ENCODE measurements at regions not wholly inside any gene's neighbourhood (a gene's known extent, or its start where the extent isn't known, plus 50 kb on each side); places are given as distances from the start of the nearest gene placed in this dataset.

DNA sequence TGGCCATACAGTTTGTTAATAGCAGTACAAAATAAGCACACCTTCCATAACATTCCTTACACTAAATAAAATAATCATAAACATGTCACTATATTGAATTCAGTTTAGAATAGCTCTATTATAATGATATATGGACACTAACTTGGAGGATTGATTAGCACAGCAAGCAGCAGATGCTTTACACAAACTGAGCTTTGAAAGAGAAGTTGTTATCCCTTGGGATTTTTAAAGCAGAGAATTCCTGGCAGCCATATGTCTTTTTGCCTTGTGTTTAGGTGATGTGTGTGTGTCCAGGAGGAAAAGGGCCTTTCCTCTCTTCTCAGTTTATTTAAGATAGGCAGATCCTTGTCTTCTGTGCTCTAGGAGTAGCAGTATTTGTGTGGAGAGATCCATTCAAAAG is 232.2 kb upstream of the GRIN3A start:
- no peak overlapping the region for H3K4me2 ChIP-seq (ENCODE audit: extremely low read depth, insufficient read depth, low read length)
- no peaks in the 10 kb centered on the region for H3K36me3 ChIP-seq (ENCODE audit: control insufficient read depth, insufficient read depth, low read length)
- H3K27me3 ChIP-seq (ENCODE audit: control insufficient read depth, insufficient read depth, low read length): no peaks in the 10 kb centered on the region
- H3K9ac ChIP-seq (ENCODE audit: insufficient read depth, low read length): no peak overlapping the region
- no peak for DNase-seq (ENCODE audit: low read depth in 2 of 2)
- TF ChIP-seq EZH2 (IDR thresholded peaks at IDR 0.05; ENCODE audit: low read length, missing control alignments): no peak
- TF ChIP-seq, protein P1, sequence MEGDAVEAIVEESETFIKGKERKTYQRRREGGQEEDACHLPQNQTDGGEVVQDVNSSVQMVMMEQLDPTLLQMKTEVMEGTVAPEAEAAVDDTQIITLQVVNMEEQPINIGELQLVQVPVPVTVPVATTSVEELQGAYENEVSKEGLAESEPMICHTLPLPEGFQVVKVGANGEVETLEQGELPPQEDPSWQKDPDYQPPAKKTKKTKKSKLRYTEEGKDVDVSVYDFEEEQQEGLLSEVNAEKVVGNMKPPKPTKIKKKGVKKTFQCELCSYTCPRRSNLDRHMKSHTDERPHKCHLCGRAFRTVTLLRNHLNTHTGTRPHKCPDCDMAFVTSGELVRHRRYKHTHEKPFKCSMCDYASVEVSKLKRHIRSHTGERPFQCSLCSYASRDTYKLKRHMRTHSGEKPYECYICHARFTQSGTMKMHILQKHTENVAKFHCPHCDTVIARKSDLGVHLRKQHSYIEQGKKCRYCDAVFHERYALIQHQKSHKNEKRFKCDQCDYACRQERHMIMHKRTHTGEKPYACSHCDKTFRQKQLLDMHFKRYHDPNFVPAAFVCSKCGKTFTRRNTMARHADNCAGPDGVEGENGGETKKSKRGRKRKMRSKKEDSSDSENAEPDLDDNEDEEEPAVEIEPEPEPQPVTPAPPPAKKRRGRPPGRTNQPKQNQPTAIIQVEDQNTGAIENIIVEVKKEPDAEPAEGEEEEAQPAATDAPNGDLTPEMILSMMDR (conservative IDR thresholded peaks at IDR 0.05 in 1 of 2, IDR thresholded peaks at IDR 0.05 in 1 of 2; ENCODE audit: low read depth in 1 of 2, low read length in 2 of 2): no peak
- no peaks in the 10 kb centered on the region for H4K20me1 ChIP-seq (ENCODE audit: control insufficient read depth, extremely low read depth, insufficient read depth, low read length)
- H3K27ac ChIP-seq (ENCODE audit: insufficient read depth, low read length): no peak overlapping the region
- H3K4me3 ChIP-seq (replicated peaks in 1 of 4; ENCODE audit: control extremely low read depth in 1 of 4, insufficient read depth in 1 of 4, low read depth in 3 of 4, low read length in 4 of 4): no peak overlapping the region
- no peaks in the 10 kb centered on the region for H3K9me3 ChIP-seq (ENCODE audit: control insufficient read depth, insufficient read depth, low read depth, low read length)
- H3K4me1 ChIP-seq (ENCODE audit: control insufficient read depth, extremely low read depth, insufficient read depth, low read length): no peaks in the 10 kb centered on the region
- H2AFZ ChIP-seq (ENCODE audit: low read length): no peak overlapping the region
- no peaks in the 10 kb centered on the region for H3K79me2 ChIP-seq (ENCODE audit: control insufficient read depth, insufficient read depth, low read length)

DNA sequence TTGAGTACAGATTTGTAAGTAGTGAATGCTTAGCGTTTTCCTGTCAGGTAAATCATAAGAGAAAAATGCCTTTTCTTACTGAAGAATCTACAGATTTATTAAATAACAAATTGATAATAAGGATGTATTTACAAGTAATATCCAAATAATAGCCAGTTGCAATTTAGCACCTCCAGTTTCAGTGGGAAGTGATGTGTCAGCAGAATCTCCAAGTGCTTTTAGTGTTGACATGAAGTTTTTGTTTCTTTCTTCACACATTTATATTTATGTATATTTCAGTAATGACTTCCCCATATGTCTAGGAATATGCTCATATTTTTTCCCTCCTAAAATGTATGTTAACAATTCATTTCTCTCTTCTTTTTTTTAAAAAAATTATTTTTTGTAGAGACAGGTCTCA is 229.9 kb upstream of the GRIN3A start:
- Histone ChIP-seq H3K27me3 (ENCODE audit: control insufficient read depth, insufficient read depth, low read length) (no peaks in the 10 kb centered on the region), H3K4me1 (ENCODE audit: control insufficient read depth, extremely low read depth, insufficient read depth, low read length) (no peaks in the 10 kb centered on the region), H4K20me1 (ENCODE audit: control insufficient read depth, extremely low read depth, insufficient read depth, low read length) (no peaks in the 10 kb centered on the region), H2AFZ (ENCODE audit: low read length) (no peak overlapping the region), H3K4me2 (ENCODE audit: extremely low read depth, insufficient read depth, low read length) (no peak overlapping the region), H3K4me3 (replicated peaks in 1 of 4; ENCODE audit: control extremely low read depth in 1 of 4, insufficient read depth in 1 of 4, low read depth in 3 of 4, low read length in 4 of 4) (no peak overlapping the region), H3K9ac (ENCODE audit: insufficient read depth, low read length) (no peak overlapping the region), H3K36me3 (ENCODE audit: control insufficient read depth, insufficient read depth, low read length) (no peaks in the 10 kb centered on the region), H3K79me2 (ENCODE audit: control insufficient read depth, insufficient read depth, low read length) (no peaks in the 10 kb centered on the region), H3K27ac (ENCODE audit: insufficient read depth, low read length) (no peak overlapping the region), H3K9me3 (ENCODE audit: control insufficient read depth, insufficient read depth, low read depth, low read length) (no peaks in the 10 kb centered on the region)
- DNase-seq (ENCODE audit: low read depth in 2 of 2): no peak
- TF ChIP-seq, protein P1 (conservative IDR thresholded peaks at IDR 0.05 in 1 of 2, IDR thresholded peaks at IDR 0.05 in 1 of 2; ENCODE audit: low read depth in 1 of 2, low read length in 2 of 2): no peak
- TF ChIP-seq EZH2 (IDR thresholded peaks at IDR 0.05; ENCODE audit: low read length, missing control alignments): no peak

DNA sequence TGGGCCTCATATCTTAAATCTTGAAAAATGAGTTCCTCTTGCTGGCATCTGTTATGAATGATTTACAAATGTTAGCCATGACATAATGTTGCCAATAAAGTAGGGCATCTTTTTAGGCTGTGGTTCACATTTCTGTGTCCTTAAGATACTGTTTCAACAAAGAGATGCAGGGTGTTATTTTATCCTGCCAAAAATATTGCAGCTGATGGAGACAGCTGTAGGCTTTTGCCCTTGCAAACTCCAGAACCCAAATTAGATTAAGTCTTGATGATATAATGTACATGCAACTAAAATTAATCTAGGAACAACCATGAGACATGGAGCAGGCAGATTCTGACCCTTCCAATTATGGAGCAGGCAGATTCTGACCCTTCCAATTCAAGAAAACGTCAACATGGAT is 228.2 kb upstream of the GRIN3A start:
- Histone ChIP-seq H3K79me2 (ENCODE audit: control insufficient read depth, insufficient read depth, low read length) (no peaks in the 10 kb centered on the region), H3K4me1 (ENCODE audit: control insufficient read depth, extremely low read depth, insufficient read depth, low read length) (no peaks in the 10 kb centered on the region), H3K9ac (ENCODE audit: insufficient read depth, low read length) (no peak overlapping the region), H3K9me3 (ENCODE audit: control insufficient read depth, insufficient read depth, low read depth, low read length) (no peaks in the 10 kb centered on the region), H3K4me2 (ENCODE audit: extremely low read depth, insufficient read depth, low read length) (no peak overlapping the region), H3K36me3 (ENCODE audit: control insufficient read depth, insufficient read depth, low read length) (no peaks in the 10 kb centered on the region), H3K27me3 (ENCODE audit: control insufficient read depth, insufficient read depth, low read length) (no peaks in the 10 kb centered on the region), H3K4me3 (replicated peaks in 1 of 4; ENCODE audit: control extremely low read depth in 1 of 4, insufficient read depth in 1 of 4, low read depth in 3 of 4, low read length in 4 of 4) (no peak overlapping the region), H3K27ac (ENCODE audit: insufficient read depth, low read length) (no peak overlapping the region), H2AFZ (ENCODE audit: low read length) (no peak overlapping the region), H4K20me1 (ENCODE audit: control insufficient read depth, extremely low read depth, insufficient read depth, low read length) (no peaks in the 10 kb centered on the region)
- no peak for TF ChIP-seq EZH2 (IDR thresholded peaks at IDR 0.05; ENCODE audit: low read length, missing control alignments)
- TF ChIP-seq, protein P1 (conservative IDR thresholded peaks at IDR 0.05 in 1 of 2, IDR thresholded peaks at IDR 0.05 in 1 of 2; ENCODE audit: low read depth in 1 of 2, low read length in 2 of 2): no peak
- DNase-seq (ENCODE audit: low read depth in 2 of 2): no peak

Data from fibroblast of lung (primary cell).